ENCODE measurements at regions not wholly inside any gene's neighbourhood (a gene's known extent, or its start where the extent isn't known, plus 50 kb on each side); places are given as distances from the start of the nearest gene placed in this dataset.

GRCh38 chr1:106954661-106955229 lies 101.7 kb upstream of the PRMT6 start:
- no peaks in the 10 kb centered on the region for H3K36me3 ChIP-seq (ENCODE audit: low read depth, missing control alignments)
- no peak overlapping the region for H3K4me3 ChIP-seq
- no peaks in the 10 kb centered on the region for H3K9me3 ChIP-seq
- H3K27ac ChIP-seq = no peak overlapping the region
- DNase-seq = no peak
- intact Hi-C loops (cut with DNase I; ENCODE audit: low total_unique reads) = no loop called here
- no peak for TF ChIP-seq CTCF (IDR thresholded peaks at IDR 0.05)
- no peak for TF ChIP-seq POLR2A (IDR thresholded peaks at IDR 0.05)
- no peaks in the 10 kb centered on the region for H3K27me3 ChIP-seq
- H3K4me1 ChIP-seq = no peaks in the 10 kb centered on the region

- no peaks in the 10 kb centered on the region for H3K4me1 ChIP-seq
- TF ChIP-seq CTCF (IDR thresholded peaks at IDR 0.05) (no peak), POLR2A (IDR thresholded peaks at IDR 0.05) (no peak)
- H3K27ac ChIP-seq = no peak overlapping the region
- H3K4me3 ChIP-seq = no peak overlapping the region
- H3K27me3 ChIP-seq = no peaks in the 10 kb centered on the region
- H3K36me3 ChIP-seq (ENCODE audit: low read depth, missing control alignments) = no peaks in the 10 kb centered on the region
- intact Hi-C loops (cut with DNase I; ENCODE audit: low total_unique reads) = no loop called here
- no peak for DNase-seq
- 91 to 98% methylated on average over 1 of the region's 1 CpG for WGBS, 2 donors
- no peaks in the 10 kb centered on the region for H3K9me3 ChIP-seq
These were observed 99.8 kb upstream of the PRMT6 start for GRCh38 chr1:106956721-106957120.

- intact Hi-C loops (cut with DNase I; ENCODE audit: low total_unique reads) = no loop called here
- Histone ChIP-seq H3K4me1 (no peaks in the 10 kb centered on the region), H3K4me3 (no peak overlapping the region), H3K36me3 (ENCODE audit: low read depth, missing control alignments) (no peaks in the 10 kb centered on the region), H3K9me3 (no peaks in the 10 kb centered on the region), H3K27ac (no peak overlapping the region), H3K27me3 (no peaks in the 10 kb centered on the region)
- DNase-seq = no peak
- TF ChIP-seq CTCF (IDR thresholded peaks at IDR 0.05) (no peak), POLR2A (IDR thresholded peaks at IDR 0.05) (no peak)
- WGBS, 2 donors = 75 to 91% methylated on average over 3 of the region's 3 CpGs
These were observed 98.7 kb upstream of the PRMT6 start for GRCh38 chr1:106957795-106958194.

GRCh38 chr1:106960412-106960811 lies 96.1 kb upstream of the PRMT6 start:
- 62 to 84% methylated on average over 4 of the region's 4 CpGs for WGBS, 2 donors
- intact Hi-C loops (cut with DNase I; ENCODE audit: low total_unique reads) = no loop called here
- Histone ChIP-seq H3K4me1 (no peaks in the 10 kb centered on the region), H3K27me3 (no peaks in the 10 kb centered on the region), H3K9me3 (no peaks in the 10 kb centered on the region), H3K36me3 (ENCODE audit: low read depth, missing control alignments) (no peaks in the 10 kb centered on the region), H3K27ac (no peak overlapping the region), H3K4me3 (no peak overlapping the region)
- no peak for TF ChIP-seq CTCF (IDR thresholded peaks at IDR 0.05)
- TF ChIP-seq POLR2A (IDR thresholded peaks at IDR 0.05) = no peak
- DNase-seq = no peak

GRCh38 chr1:106961646-106962045 lies 94.8 kb upstream of the PRMT6 start:
- Histone ChIP-seq H3K36me3 (ENCODE audit: low read depth, missing control alignments) (no peaks in the 10 kb centered on the region), H3K9me3 (no peaks in the 10 kb centered on the region), H3K4me1 (no peaks in the 10 kb centered on the region), H3K27ac (no peak overlapping the region), H3K27me3 (no peaks in the 10 kb centered on the region), H3K4me3 (no peak overlapping the region)
- no peak for DNase-seq
- intact Hi-C loops (cut with DNase I; ENCODE audit: low total_unique reads) = no loop called here
- TF ChIP-seq POLR2A (IDR thresholded peaks at IDR 0.05) (no peak), CTCF (IDR thresholded peaks at IDR 0.05) (no peak)

Data from testis (tissue), 2 donors.